K562 (cell line): ENCODE measurements at regions not wholly inside any gene's neighbourhood (a gene's known extent, or its start where the extent isn't known, plus 50 kb on each side); places are given as distances from the start of the nearest gene placed in this dataset.
A peak's percentile ranks its signal among the peaks of the same experiment; 100 is the strongest.

Experiments
- CREB3L1 ChIP-seq: fragments of 450-650 bp; IDR thresholded peaks from 2 replicates; pipeline ENCODE4 v1.6.1; 2014; ENCODE audit warnings: low read depth, mild to moderate bottlenecking, moderate library complexity, borderline replicate concordance
- DMBX1 ChIP-seq: fragments of 250-450 bp; sonication (Bioruptor Pico); IDR thresholded peaks from 2 replicates; pipeline ENCODE4 v1.8.0; 2022; ENCODE audit warnings: inconsistent platforms, mild to moderate bottlenecking, moderate library complexity, borderline replicate concordance
- HBP1 ChIP-seq: fragments of 450-650 bp; formaldehyde crosslinking; IDR thresholded peaks from 2 replicates; pipeline ENCODE4 v1.4.0; 2022; ENCODE audit warnings: missing genetic modification characterization
- HDAC2 ChIP-seq: fragments of 450-650 bp; IDR thresholded peaks from 2 replicates; pipeline ENCODE4 v1.6.1; 2016; ENCODE audit warnings: mild to moderate bottlenecking
- HDAC6 ChIP-seq: IDR thresholded peaks from 2 replicates; pipeline ENCODE4 v1.6.1; 2012; ENCODE audit warnings: low read depth, mild to moderate bottlenecking, control low read depth, inconsistent platforms, low read length, moderate library complexity
- KLF1 ChIP-seq: fragments of 450-650 bp; IDR thresholded peaks from 2 replicates; pipeline ENCODE4 v1.6.1; 2016; ENCODE audit warnings: missing genetic modification characterization, missing compliant biosample characterization
- LEF1 ChIP-seq: fragments of 450-650 bp; IDR thresholded peaks from 2 replicates; pipeline ENCODE4 v1.6.1; 2016; ENCODE audit warnings: mild to moderate bottlenecking
- NBN ChIP-seq: fragments of 450-650 bp; IDR thresholded peaks from 2 replicates; pipeline ENCODE4 v1.6.1; 2016; ENCODE audit warnings: low read depth, mild to moderate bottlenecking
- SNRNP70 ChIP-seq: fragments of 200-400 bp; formaldehyde crosslinking; optimal IDR thresholded peaks from 2 replicates; pipeline ENCODE3; 2017; ENCODE audit warnings: low read depth, low read length
- SP1 ChIP-seq: sonication (generic); formaldehyde crosslinking; IDR thresholded peaks from 2 replicates; pipeline ENCODE4 v1.8.1; 2022; ENCODE audit warnings: mild to moderate bottlenecking, missing genetic modification reagents
- STAT5B ChIP-seq: fragments of 250-450 bp; sonication (Bioruptor Pico); IDR thresholded peaks from 2 replicates; pipeline ENCODE4 v1.8.0; 2021; ENCODE audit warnings: mild to moderate bottlenecking, inconsistent platforms
- STAT6 ChIP-seq: sonication (generic); formaldehyde crosslinking; IDR thresholded peaks from 2 replicates; pipeline ENCODE4 v1.8.1; 2023; ENCODE audit warnings: mild to moderate bottlenecking, missing genetic modification reagents
- TFAP4 ChIP-seq: sonication (generic); formaldehyde crosslinking; IDR thresholded peaks from 2 replicates; pipeline ENCODE4 v1.8.0; 2022; ENCODE audit warnings: missing genetic modification reagents, mild to moderate bottlenecking, moderate library complexity, borderline replicate concordance
- ZC3H8 ChIP-seq: fragments of 450-650 bp; IDR thresholded peaks from 2 replicates; pipeline ENCODE4 v1.6.1; 2017
- ZEB2 ChIP-seq: fragments of 450-650 bp; IDR thresholded peaks from 2 replicates; pipeline ENCODE4 v1.6.1; 2016
- ZNF444 ChIP-seq: fragments of 250-450 bp; sonication (Bioruptor Pico); IDR thresholded peaks from 2 replicates; pipeline ENCODE4 v1.4.0; 2020; ENCODE audit warnings: mild to moderate bottlenecking, moderate library complexity
- ZNF583 ChIP-seq: fragments of 250-450 bp; sonication (Bioruptor Pico); IDR thresholded peaks from 2 replicates; pipeline ENCODE4 v1.4.0; 2020
- TF ChIP-seq, protein P1 (sequence below): sonication (generic); formaldehyde crosslinking; IDR thresholded peaks from 2 replicates; pipeline ENCODE4 v1.8.1; 2023; ENCODE audit warnings: mild to moderate bottlenecking, missing genetic modification reagents
- TF ChIP-seq, protein P2 (sequence below): fragments of 250-450 bp; sonication (Bioruptor Pico); IDR thresholded peaks from 2 replicates; pipeline ENCODE4 v1.8.0; 2021; ENCODE audit warnings: borderline replicate concordance, mild to moderate bottlenecking, moderate library complexity; ENCODE audit not compliant: poor library complexity, severe bottlenecking

DNA sequence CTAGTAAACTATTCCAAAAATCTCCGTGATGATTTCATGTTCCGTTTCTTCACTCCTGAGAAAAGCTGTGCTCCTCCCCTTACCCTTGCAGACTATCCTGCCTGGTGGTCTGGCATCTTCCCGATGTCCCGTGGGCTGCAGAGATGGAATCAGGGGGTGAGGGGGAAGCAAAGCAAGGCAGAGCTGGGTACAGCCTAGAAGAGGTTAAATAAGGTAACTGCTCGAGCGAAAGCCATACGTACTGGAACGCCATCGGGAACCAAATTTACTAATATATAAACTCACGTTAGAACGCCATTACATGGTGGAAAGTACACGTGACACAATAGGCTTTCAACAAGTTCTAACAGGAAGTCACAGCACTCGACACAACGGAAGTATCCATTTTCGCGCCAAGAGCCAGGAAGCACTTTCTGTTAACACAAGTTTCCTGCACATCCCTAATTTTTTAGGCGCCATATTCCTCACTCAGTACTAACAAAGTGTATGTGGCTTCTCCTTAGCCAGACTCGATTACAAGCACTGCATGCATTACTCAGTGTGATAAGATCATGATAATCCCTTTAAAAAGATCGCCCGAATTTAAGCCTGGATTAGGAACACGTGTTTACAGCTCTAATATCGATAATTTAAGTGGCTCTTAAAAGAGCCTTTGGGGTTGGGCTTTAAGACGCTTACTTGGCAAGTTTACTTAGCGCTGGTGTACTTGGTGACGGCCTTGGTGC, 101.6 kb upstream of the PRSS16 start (continued):
- TF ChIP-seq STAT6 (CRISPR knock-in tag) = no peak
- peak; percentile 74 for TF ChIP-seq SNRNP70
- peak; percentile 19; the same call in 1 of the 2 replicates for TF ChIP-seq ZNF583 (CRISPR knock-in tag)
- no peak; the same call in 1 of the 2 replicates for TF ChIP-seq HDAC6
- TF ChIP-seq, protein P1, sequence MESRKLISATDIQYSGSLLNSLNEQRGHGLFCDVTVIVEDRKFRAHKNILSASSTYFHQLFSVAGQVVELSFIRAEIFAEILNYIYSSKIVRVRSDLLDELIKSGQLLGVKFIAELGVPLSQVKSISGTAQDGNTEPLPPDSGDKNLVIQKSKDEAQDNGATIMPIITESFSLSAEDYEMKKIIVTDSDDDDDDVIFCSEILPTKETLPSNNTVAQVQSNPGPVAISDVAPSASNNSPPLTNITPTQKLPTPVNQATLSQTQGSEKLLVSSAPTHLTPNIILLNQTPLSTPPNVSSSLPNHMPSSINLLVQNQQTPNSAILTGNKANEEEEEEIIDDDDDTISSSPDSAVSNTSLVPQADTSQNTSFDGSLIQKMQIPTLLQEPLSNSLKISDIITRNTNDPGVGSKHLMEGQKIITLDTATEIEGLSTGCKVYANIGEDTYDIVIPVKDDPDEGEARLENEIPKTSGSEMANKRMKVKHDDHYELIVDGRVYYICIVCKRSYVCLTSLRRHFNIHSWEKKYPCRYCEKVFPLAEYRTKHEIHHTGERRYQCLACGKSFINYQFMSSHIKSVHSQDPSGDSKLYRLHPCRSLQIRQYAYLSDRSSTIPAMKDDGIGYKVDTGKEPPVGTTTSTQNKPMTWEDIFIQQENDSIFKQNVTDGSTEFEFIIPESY = peak; percentile 51; the same call in 1 of the 2 replicates
- TF ChIP-seq LEF1 = no peak
- no peak for TF ChIP-seq KLF1 (tag)
- TF ChIP-seq STAT5B (CRISPR knock-in tag) = no peak
- peak; percentile 57; the same call in 1 of the 2 replicates for TF ChIP-seq CREB3L1
- no peak; the same call in none of the 2 replicates for TF ChIP-seq HBP1
- no peak for TF ChIP-seq DMBX1 (CRISPR knock-in tag)
- TF ChIP-seq ZC3H8 = no peak
- no peak for TF ChIP-seq ZEB2
- TF ChIP-seq HDAC2 = peak; percentile 55; the same call in 1 of the 2 replicates
- TF ChIP-seq, protein P2, sequence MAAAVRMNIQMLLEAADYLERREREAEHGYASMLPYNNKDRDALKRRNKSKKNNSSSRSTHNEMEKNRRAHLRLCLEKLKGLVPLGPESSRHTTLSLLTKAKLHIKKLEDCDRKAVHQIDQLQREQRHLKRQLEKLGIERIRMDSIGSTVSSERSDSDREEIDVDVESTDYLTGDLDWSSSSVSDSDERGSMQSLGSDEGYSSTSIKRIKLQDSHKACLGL = peak; percentile 29
- no peak; the same call in none of the 2 replicates for TF ChIP-seq SP1 (CRISPR knock-in tag)
- TF ChIP-seq ZNF444 (CRISPR knock-in tag) = 0 out of 2 replicates have a peak, but pooled peaks have one; percentile 3
- TF ChIP-seq TFAP4 = no peak; the same call in 1 of the 2 replicates
- no peak for TF ChIP-seq NBN
